Peyer's patch (tissue), 4 donors: ENCODE measurements at regions not wholly inside any gene's neighbourhood (a gene's known extent, or its start where the extent isn't known, plus 50 kb on each side); places are given as distances from the start of the nearest gene placed in this dataset.

Source experiments
- DNase-seq, 3 donors: peaks; one replicate each; pipeline ENCODE4 v3.0.0-alpha.2; 2017 to 2019
- H3K27ac ChIP-seq, 4 donors: fragments of 200-600 bp; sonication (generic); one replicate each; pipeline ENCODE4 v1.5.1; 2016 to 2019
- H3K27me3 ChIP-seq, 2 donors: fragments of 200-600 bp; sonication (generic); one replicate each; pipeline ENCODE4 v1.5.1; 2019
- H3K36me3 ChIP-seq, 3 donors: fragments of 200-600 bp; sonication (generic); one replicate each; pipeline ENCODE4 v1.5.1; 2016 to 2019
- H3K4me1 ChIP-seq, 4 donors: fragments of 200-600 bp; sonication (generic); one replicate each; pipeline ENCODE4 v1.5.1; 2016 to 2019
- H3K4me3 ChIP-seq, 4 donors: fragments of 200-600 bp; sonication (generic); 1 replicate in 3 of 4; 2 replicates in 1 of 4; pipeline ENCODE4 v1.5.1; 2016 to 2019; ENCODE audit warnings: mild to moderate bottlenecking in 1 of 4
- H3K9me3 ChIP-seq, 4 donors: fragments of 200-600 bp; sonication (generic); one replicate each; pipeline ENCODE4 v1.5.1; 2016 to 2019; ENCODE audit warnings: mild to moderate bottlenecking in 1 of 4
- POLR2A ChIP-seq, 2 donors: fragments of 450-650 bp; IDR thresholded peaks; one replicate each; pipeline ENCODE4 v1.5.1; 2017; ENCODE audit warnings: antibody characterized with exemption in 2 of 2, mild to moderate bottlenecking in 2 of 2, moderate library complexity in 2 of 2
- TF ChIP-seq, protein P1 (sequence below), 6 experiments: fragments of 450-650 bp in 4 of 6; fragments of 200-600 bp in 2 of 6; sonication (generic) in 1 of 6; IDR thresholded peaks; one replicate each; pipeline ENCODE4 v1.5.1; 2017 to 2019; ENCODE audit warnings: antibody characterized with exemption in 6 of 6, mild to moderate bottlenecking in 3 of 6, moderate library complexity in 1 of 6

DNA sequence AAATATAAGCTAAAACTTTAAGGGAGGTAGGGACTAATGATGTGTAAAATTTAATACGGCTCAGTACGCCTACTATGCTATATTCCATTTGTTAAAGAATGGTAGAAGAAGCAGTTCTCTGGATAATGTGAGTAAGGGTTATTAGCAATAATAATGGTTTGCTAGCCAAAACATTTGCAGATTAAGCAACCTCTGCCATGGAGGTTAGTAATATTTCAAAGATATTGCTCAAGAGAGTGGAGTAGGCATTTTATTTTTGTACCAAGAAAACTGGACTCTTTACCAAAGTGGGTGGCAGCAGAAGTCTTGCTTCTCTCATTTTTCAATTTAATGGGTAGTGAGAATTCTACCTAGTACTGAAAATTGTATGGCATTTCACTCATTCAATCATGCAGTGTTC, 158.9 kb upstream of the TMEM106B start:
- H3K9me3 ChIP-seq, result peaks cover 0 to 4% (median 2%) of the 10 kb centered on the region in 4 donors
- H3K4me3 ChIP-seq, result no peak overlapping the region
- H3K27ac ChIP-seq, result no peak overlapping the region
- no peaks in the 10 kb centered on the region for H3K27me3 ChIP-seq
- no peaks in the 10 kb centered on the region for H3K4me1 ChIP-seq
- no peak for DNase-seq
- H3K36me3 ChIP-seq, result no peaks in the 10 kb centered on the region
- TF ChIP-seq, protein P1, sequence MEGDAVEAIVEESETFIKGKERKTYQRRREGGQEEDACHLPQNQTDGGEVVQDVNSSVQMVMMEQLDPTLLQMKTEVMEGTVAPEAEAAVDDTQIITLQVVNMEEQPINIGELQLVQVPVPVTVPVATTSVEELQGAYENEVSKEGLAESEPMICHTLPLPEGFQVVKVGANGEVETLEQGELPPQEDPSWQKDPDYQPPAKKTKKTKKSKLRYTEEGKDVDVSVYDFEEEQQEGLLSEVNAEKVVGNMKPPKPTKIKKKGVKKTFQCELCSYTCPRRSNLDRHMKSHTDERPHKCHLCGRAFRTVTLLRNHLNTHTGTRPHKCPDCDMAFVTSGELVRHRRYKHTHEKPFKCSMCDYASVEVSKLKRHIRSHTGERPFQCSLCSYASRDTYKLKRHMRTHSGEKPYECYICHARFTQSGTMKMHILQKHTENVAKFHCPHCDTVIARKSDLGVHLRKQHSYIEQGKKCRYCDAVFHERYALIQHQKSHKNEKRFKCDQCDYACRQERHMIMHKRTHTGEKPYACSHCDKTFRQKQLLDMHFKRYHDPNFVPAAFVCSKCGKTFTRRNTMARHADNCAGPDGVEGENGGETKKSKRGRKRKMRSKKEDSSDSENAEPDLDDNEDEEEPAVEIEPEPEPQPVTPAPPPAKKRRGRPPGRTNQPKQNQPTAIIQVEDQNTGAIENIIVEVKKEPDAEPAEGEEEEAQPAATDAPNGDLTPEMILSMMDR (IDR thresholded peaks at IDR 0.05), result no peak
- TF ChIP-seq POLR2A (IDR thresholded peaks at IDR 0.05), result no peak

DNA sequence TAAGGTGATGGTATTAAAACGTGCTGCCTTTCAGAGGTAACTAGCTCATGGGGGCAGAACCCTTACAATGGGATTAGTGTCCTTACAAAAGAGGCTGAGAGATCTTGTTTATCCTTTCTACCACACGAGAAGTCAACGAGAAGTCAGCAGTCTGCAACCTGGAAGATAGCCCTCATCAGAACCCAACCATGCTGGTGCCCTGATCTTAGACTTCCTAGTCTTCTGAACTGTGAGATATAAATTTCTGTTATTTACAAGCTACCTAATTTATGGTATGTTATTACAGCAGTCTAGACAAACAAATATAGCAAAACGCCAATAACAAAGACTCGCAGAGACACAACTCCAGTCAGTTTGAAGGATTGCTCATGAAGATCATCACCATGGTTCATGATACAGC, 157.5 kb upstream of the TMEM106B start:
- Histone ChIP-seq H3K36me3 (no peaks in the 10 kb centered on the region), H3K4me3 (no peak overlapping the region), H3K4me1 (no peaks in the 10 kb centered on the region), H3K27me3 (no peaks in the 10 kb centered on the region), H3K27ac (no peak overlapping the region), H3K9me3 (peaks cover 0 to 8% (median 2%) of the 10 kb centered on the region in 4 donors)
- DNase-seq, result no peak
- TF ChIP-seq POLR2A (IDR thresholded peaks at IDR 0.05), result no peak
- TF ChIP-seq, protein P1 (IDR thresholded peaks at IDR 0.05), result no peak

DNA sequence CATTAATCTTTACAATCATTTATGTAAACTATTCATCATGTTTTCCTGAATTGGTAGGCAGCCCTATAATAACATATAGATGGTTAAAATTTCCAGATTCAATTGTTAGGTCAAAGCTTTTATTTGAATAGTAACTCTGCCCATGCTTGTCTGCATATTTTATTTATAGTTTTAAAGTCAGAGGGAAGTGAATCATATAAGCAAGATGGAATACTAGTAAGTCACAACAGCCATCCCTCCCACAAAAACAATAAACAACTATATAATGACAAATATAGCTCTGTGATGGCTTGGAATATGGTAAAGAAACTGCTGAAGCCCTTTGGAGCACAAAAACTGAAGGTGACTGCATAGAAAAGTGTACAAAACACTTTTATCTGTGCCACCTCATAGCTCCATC, 156.3 kb upstream of the TMEM106B start:
- no peaks in the 10 kb centered on the region for H3K36me3 ChIP-seq
- TF ChIP-seq, protein P1 (IDR thresholded peaks at IDR 0.05), result no peak
- TF ChIP-seq POLR2A (IDR thresholded peaks at IDR 0.05), result no peak
- no peak overlapping the region for H3K27ac ChIP-seq
- no peaks in the 10 kb centered on the region for H3K4me1 ChIP-seq
- DNase-seq, result no peak
- no peaks in the 10 kb centered on the region for H3K27me3 ChIP-seq
- no peak overlapping the region for H3K4me3 ChIP-seq
- peaks cover 0 to 8% (median 2%) of the 10 kb centered on the region in 4 donors for H3K9me3 ChIP-seq

DNA sequence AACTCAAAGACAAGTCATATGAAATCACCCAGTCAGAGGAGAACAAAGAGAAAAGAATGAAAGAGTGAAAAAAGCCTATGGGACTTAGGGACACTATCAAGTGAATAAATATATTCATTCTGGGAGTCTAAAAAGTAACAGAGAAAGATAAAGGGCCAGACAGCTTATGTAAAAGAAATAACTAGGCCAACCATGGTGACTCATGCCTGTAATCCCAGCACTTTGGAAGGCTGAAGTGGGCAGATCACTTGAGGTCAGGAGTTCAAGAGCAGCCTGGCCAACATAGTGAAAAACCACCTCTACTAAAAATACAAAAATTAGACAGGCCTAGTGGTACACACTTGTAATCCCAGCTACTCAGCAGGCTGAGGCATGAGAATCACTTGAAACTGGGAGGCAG, 154.7 kb upstream of the TMEM106B start:
- TF ChIP-seq, protein P1 (IDR thresholded peaks at IDR 0.05), result no peak
- no peak for TF ChIP-seq POLR2A (IDR thresholded peaks at IDR 0.05)
- Histone ChIP-seq H3K27ac (no peak overlapping the region), H3K4me3 (no peak overlapping the region), H3K4me1 (no peaks in the 10 kb centered on the region), H3K27me3 (no peaks in the 10 kb centered on the region), H3K36me3 (no peaks in the 10 kb centered on the region), H3K9me3 (peaks cover 0 to 8% (median 2%) of the 10 kb centered on the region in 4 donors)
- DNase-seq, result no peak

DNA sequence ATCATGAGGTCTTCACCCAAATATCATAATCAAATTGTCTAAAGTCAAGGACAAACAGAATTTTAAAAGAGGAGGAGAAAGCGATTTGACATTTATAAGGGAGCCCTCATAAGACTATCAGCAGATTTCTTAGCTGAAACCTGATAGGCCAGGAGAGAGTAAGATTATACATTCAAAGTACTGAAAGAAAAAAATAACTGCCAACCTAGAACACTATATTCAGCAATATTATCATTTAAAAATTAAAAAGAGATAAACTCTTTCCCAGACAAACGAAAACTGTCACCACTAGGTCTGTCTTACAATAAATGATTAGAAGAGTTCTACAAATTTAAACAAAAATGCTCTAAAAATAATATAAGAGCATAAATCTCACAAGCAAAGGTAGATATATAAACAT, 154.1 kb upstream of the TMEM106B start:
- Histone ChIP-seq H3K4me1 (no peaks in the 10 kb centered on the region), H3K27ac (no peak overlapping the region), H3K36me3 (no peaks in the 10 kb centered on the region), H3K4me3 (no peak overlapping the region), H3K9me3 (peaks cover 0 to 8% (median 2%) of the 10 kb centered on the region in 4 donors), H3K27me3 (no peaks in the 10 kb centered on the region)
- no peak for DNase-seq
- TF ChIP-seq POLR2A (IDR thresholded peaks at IDR 0.05), result no peak
- TF ChIP-seq, protein P1 (IDR thresholded peaks at IDR 0.05), result no peak

DNA sequence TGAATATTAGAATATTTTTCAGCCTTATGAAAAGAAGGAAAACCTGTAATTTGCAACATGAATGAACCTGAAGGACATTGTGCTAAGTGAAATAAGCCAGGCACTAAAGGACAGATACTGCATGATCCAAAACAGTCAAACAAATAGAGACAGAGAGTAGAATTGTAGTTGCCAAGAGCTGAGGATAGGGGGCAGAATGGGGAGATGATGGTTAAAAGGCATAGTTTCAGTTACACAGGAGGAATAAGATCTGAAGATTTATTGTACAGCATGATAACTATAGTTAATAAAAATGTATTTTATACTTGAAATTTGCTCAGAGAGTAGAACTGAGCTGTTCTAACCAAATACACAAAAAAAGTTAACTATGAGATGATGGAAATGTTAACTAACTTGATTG, 149.0 kb upstream of the TMEM106B start:
- Histone ChIP-seq H3K4me3 (no peak overlapping the region), H3K27me3 (no peaks in the 10 kb centered on the region), H3K36me3 (no peaks in the 10 kb centered on the region), H3K9me3 (peaks cover 0 to 4% (median under 1%) of the 10 kb centered on the region in 4 donors), H3K4me1 (no peaks in the 10 kb centered on the region), H3K27ac (no peak overlapping the region)
- DNase-seq, result no peak
- no peak for TF ChIP-seq POLR2A (IDR thresholded peaks at IDR 0.05)
- TF ChIP-seq, protein P1 (IDR thresholded peaks at IDR 0.05), result peak in 1 of 6 experiments; percentile 12
